Endothelial cell of hepatic sinusoid (primary cell): ENCODE measurements at regions not wholly inside any gene's neighbourhood (a gene's known extent, or its start where the extent isn't known, plus 50 kb on each side); places are given as distances from the start of the nearest gene placed in this dataset.

Experiments
- in situ Hi-C: cut with HindIII; loops from 2 replicates; pipeline ENCODE4 v1.10.0; 2017; ENCODE audit warnings: low sequenced_read_pairs

- in situ Hi-C loops, result no loop called here
Measured at GRCh38 chr6:165987483-165988301, 180.0 kb downstream of the TBXT start.

GRCh38 chr6:165986914-165987482 is 180.7 kb downstream of the TBXT start:
- in situ Hi-C loops, result no loop called here

GRCh38 chr6:165986311-165986913 is 181.2 kb downstream of the TBXT start:
- in situ Hi-C loops, result no loop called here

GRCh38 chr6:165985806-165986299 is 181.8 kb downstream of the TBXT start:
- in situ Hi-C loops, result no loop called here

- in situ Hi-C loops, result no loop called here
Measured at GRCh38 chr6:165985281-165985805, 182.3 kb downstream of the TBXT start.

- in situ Hi-C loops, result no loop called here
Measured at GRCh38 chr6:165984729-165985275, 182.8 kb downstream of the TBXT start.

- in situ Hi-C loops, result no loop called here
Measured at GRCh38 chr6:165983112-165984072, 184.3 kb downstream of the TBXT start.

GRCh38 chr6:165978476-165978875 is 189.2 kb downstream of the TBXT start:
- in situ Hi-C loops, result no loop called here

GRCh38 chr6:165976684-165977083 is 191.0 kb downstream of the TBXT start:
- in situ Hi-C loops, result no loop called here

GRCh38 chr6:165974817-165975216 is 192.8 kb downstream of the TBXT start:
- in situ Hi-C loops, result no loop called here

- in situ Hi-C loops, result no loop called here
Measured at GRCh38 chr6:165973473-165973872, 194.2 kb downstream of the TBXT start.

GRCh38 chr6:165972139-165972802 is 195.4 kb downstream of the TBXT start:
- in situ Hi-C loops, result no loop called here

- in situ Hi-C loops, result no loop called here
Measured at GRCh38 chr6:165971202-165971601, 196.4 kb downstream of the TBXT start.

GRCh38 chr6:165970001-165970400 is 197.7 kb downstream of the TBXT start:
- in situ Hi-C loops, result no loop called here

GRCh38 chr6:165969184-165969583 is 198.5 kb downstream of the TBXT start:
- in situ Hi-C loops, result no loop called here

GRCh38 chr6:165968408-165968807 is 199.2 kb downstream of the TBXT start:
- in situ Hi-C loops, result no loop called here

- in situ Hi-C loops, result no loop called here
Measured at GRCh38 chr6:165967810-165968407, 199.7 kb downstream of the TBXT start.

- in situ Hi-C loops, result no loop called here
Measured at GRCh38 chr6:165963750-165964149, 203.9 kb downstream of the TBXT start.

GRCh38 chr6:165962366-165962765 is 205.3 kb downstream of the TBXT start:
- in situ Hi-C loops, result no loop called here
